Amygdala (tissue), 56 donors: ENCODE measurements at regions not wholly inside any gene's neighbourhood (a gene's known extent, or its start where the extent isn't known, plus 50 kb on each side); places are given as distances from the start of the nearest gene placed in this dataset.

Experiments used
- DNase-seq, 56 donors: peaks; one replicate each; lab custom pipeline; 2025; lab: John Stamatoyannopoulos, UW

DNA sequence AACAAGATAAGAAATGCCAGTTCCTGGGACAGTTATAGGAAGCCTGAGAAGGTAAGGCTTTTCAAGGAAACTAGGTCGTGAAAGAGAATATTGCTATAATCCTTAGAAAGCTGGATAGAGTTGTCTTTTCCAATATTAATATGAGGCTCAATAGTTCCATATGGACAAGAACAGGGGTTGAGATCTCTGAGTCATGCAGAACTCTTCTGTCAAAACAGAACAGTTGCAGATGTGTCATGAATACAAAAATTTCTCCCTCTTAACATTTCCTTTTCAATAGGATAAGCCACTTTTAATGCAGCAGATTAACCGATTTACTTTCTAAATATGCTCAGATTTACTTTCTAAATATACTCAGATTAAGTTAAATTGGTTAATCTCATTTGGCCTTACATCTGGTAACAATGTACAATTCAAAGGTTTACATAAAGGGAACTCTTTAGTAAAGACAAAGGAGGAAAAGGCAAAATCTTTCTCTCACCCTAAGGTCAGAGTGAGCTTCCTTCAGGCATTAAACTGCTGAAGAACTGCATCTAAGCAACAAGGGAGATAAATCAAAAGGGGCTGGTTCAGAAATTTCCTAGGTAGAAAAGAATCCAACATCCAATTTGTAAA is 104.7 kb upstream of the PCDH15 start:
- no peak for DNase-seq

GRCh38 chr10:54904833-54905232 is 103.8 kb upstream of the PCDH15 start:
- no peak for DNase-seq

DNA sequence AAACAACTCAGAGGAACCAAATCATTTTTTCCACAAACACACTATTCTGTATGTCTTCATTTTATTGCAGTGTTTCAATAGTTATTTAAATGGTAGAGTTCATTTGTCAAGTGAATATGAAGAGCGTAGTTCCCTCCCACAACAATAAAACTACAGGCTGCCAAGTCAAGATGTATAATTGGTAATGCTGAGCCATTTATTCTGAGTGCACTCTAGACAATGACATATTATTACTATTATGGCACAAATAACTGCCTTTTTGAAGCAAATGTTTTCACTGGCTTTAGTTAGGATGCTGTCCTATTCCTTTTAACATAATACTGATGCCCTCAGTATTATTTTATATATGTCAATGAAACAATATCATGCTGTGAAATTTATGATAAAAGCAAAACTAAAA is 102.7 kb upstream of the PCDH15 start:
- no peak for DNase-seq

DNA sequence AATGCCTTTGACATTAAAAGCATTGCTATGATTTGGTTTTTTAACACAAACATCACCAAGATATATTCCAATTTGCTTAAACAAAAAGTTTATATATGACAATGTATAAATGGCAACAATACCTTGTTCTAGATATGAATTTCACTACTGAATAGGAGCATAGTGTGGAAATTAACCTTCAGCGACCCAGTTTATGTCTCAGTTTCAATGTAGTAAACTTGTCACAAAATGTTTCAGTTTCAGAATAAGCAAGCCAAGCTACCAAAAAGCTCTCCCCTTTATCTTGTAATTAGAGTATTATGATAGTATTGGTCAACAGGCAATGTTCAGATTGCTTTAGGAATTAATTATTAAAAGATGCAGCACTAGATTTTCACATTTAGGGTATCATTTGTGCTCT is 99.6 kb upstream of the PCDH15 start:
- no peak for DNase-seq

DNA sequence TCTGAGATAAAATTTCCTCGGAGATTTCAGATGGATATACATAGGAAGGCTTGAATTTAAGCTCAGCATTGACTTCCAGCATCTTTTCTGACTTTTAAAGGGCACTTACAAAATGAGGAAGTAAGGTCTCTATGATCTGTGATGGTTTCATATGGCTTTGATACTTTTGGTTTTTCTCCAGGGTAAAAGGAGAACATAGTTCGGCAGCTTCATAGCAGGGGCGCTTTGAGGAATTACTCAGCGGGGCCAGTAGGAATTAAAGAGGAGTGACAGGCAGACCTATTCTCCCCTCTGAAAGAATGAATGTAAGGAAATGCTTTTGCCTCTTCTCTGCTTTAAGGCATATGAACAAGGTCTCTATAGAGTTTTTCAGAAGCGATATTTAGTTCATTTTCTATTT is 80.0 kb upstream of the PCDH15 start:
- no peak for DNase-seq

- no peak for DNase-seq
Measured at GRCh38 chr10:54869022-54869421, 68.0 kb upstream of the PCDH15 start.

- no peak for DNase-seq
Measured at GRCh38 chr10:54866666-54867065, 65.6 kb upstream of the PCDH15 start.

DNA sequence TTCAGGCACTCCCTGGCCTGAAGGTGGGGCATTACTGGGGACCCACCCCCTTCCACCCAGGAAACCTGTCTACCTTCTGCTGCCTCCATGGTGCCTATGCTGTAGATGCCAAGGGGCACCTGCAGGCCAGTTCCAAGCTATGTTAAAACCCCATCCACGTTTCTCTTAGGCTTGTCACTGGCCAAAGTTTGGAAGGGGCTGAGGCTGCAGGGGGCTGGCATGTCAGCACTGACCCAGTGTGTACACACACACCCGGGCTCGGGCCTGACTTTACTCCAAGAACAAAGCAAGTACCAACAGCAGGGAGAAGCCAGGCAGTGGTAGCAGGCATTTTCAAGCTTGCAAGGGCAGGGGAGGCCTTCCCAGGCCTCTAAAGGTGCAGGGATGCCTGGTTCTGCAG is 53.8 kb upstream of the PCDH15 start:
- no peak for DNase-seq

- DNase-seq = no peak
Measured at GRCh38 chr10:54854389-54854788, 53.4 kb upstream of the PCDH15 start.

DNA sequence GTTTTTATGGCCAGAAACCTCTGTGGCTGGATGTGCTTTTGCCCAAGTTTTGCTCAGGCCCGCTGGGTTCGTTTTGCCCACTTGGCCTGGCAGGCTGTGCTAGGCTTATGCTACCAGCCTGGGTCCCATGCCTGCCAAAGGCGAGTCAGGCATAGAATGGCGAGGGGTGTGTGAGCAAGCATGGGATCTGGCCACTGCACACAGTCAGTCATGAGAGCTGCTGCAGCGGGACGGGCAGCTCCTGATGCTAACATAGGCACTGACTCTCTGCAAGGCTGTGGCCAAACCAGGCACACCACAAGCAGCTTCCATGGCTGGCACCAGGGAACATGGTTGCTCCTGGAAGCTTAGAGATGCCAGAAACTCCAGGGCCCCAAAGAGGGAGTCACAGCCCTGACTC is 52.9 kb upstream of the PCDH15 start:
- no peak for DNase-seq
